Brain microvascular endothelial cell (primary cell): ENCODE measurements at regions not wholly inside any gene's neighbourhood (a gene's known extent, or its start where the extent isn't known, plus 50 kb on each side); places are given as distances from the start of the nearest gene placed in this dataset.

Experiments used
- DNase-seq: peaks from one replicate; pipeline ENCODE4 v3.0.0-alpha.2; 2020
- H3K27ac ChIP-seq: fragments of 250-450 bp; sonication (Bioruptor Pico); 2 replicates; pipeline ENCODE4 v1.5.1; 2020; ENCODE audit warnings: mild to moderate bottlenecking, moderate library complexity
- H3K27me3 ChIP-seq: fragments of 250-450 bp; sonication (Bioruptor Pico); replicated peaks from 2 replicates; pipeline ENCODE4 v1.5.1; 2020; ENCODE audit warnings: mild to moderate bottlenecking
- H3K36me3 ChIP-seq: fragments of 250-450 bp; sonication (Bioruptor Pico); replicated peaks from 2 replicates; pipeline ENCODE4 v1.5.1; 2020; ENCODE audit warnings: mild to moderate bottlenecking
- H3K4me3 ChIP-seq: 2 replicates; pipeline ENCODE4 v1.5.1; 2011; ENCODE audit warnings: low read depth, mild to moderate bottlenecking, control low read depth, low read length, moderate library complexity
- in situ Hi-C: cut with HindIII; loops from 2 replicates; pipeline ENCODE4 v1.10.0; 2017; ENCODE audit warnings: low sequenced_read_pairs, low pct_ligation_motif_present
- TF ChIP-seq, protein P1 (sequence below): IDR thresholded peaks from 2 replicates; pipeline ENCODE4 v1.5.1; 2011; ENCODE audit warnings: low read depth, mild to moderate bottlenecking, moderate library complexity, low read length, control low read depth, inconsistent platforms; ENCODE audit errors: missing control alignments

DNA sequence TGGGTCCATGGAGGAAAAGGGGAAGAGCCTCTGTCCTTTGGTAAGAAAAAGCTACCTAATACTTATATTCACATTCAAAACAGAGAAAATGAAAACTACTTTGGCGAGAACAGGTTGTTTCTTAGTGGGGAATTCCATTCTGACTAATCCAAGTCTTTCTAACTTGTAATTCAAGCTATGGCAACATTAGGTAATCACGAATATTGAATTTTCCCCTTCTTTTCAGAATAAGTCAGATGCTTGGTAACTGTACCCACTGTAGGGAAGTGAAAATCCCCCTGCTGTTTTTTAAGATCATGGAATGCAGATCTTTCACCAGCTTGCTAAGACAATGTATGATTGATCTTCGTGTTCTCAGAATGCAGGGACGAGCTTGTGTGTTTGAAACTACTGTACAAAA, 384.4 kb downstream of the TCERG1L start:
- H3K27ac ChIP-seq = no peak overlapping the region
- H3K36me3 ChIP-seq = no peaks in the 10 kb centered on the region
- in situ Hi-C loops = no loop called here
- H3K27me3 ChIP-seq = no peaks in the 10 kb centered on the region
- DNase-seq = no peak
- H3K4me3 ChIP-seq = no peak overlapping the region
- TF ChIP-seq, protein P1, sequence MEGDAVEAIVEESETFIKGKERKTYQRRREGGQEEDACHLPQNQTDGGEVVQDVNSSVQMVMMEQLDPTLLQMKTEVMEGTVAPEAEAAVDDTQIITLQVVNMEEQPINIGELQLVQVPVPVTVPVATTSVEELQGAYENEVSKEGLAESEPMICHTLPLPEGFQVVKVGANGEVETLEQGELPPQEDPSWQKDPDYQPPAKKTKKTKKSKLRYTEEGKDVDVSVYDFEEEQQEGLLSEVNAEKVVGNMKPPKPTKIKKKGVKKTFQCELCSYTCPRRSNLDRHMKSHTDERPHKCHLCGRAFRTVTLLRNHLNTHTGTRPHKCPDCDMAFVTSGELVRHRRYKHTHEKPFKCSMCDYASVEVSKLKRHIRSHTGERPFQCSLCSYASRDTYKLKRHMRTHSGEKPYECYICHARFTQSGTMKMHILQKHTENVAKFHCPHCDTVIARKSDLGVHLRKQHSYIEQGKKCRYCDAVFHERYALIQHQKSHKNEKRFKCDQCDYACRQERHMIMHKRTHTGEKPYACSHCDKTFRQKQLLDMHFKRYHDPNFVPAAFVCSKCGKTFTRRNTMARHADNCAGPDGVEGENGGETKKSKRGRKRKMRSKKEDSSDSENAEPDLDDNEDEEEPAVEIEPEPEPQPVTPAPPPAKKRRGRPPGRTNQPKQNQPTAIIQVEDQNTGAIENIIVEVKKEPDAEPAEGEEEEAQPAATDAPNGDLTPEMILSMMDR = no peak

DNA sequence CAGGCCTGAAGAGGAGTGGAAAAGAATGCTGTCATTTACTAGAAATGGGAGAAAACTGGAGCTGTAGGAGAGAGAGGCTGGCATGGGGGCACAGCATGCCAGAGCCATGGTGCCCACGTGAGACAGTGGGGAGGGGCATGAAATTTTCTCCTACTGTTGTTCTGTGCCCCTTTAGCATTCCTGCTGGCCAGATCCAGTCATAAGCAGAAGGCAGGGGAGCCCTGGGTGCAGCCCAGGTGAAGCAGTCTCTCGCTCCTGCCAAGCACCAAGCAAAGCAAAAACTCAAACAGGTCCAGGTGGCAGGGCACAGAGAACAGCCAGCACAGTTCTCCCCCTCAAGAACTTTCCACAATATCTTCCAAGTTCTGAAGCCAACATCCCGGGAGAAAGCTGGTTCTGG, 383.2 kb downstream of the TCERG1L start:
- Histone ChIP-seq H3K36me3 (no peaks in the 10 kb centered on the region), H3K27me3 (no peaks in the 10 kb centered on the region), H3K27ac (no peak overlapping the region), H3K4me3 (no peak overlapping the region)
- TF ChIP-seq, protein P1 = no peak
- no peak for DNase-seq
- in situ Hi-C loops = no loop called here

DNA sequence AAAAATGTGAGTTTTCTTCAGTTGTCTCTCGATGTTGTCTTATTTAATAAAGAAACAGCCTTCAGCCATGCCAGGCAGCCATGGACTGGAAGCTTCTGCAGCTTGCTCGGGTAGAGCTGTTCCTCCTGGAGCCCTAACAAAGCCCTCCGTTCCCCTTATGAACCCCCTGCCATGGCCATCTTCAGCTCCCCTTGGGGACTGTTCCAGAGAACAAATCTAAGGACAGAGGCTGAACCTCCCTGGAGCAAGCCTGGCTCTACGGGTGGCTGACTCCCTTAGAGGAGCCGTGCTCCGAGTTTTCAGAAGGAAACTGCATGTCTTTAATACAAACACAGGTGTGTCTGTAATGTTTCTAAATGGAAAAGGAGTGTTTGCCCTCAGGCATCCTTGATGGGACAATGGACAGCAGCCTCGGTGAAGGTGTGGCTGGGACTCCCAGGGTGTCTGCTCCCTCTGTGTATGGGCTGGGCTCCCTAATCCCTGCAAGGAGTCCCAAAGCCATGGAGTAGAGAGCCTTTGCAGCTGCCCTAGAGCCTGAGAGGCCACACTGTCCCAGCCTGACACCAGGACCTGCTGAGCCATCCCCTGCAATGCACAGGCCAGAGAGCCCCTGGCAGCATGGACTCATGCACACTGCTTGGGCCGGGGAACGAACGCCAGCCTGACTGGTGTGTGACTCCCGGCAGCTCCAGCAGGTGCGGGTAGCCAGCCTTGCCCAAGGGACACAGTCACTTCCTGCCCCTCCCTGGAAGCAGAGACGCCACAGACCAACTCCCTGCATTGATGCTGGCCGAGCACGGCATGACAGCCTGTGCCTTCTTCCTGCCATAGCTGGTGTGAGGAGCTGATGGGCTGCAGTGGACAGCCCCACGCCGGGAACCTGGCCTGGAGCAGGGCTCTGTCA, 381.8 kb downstream of the TCERG1L start:
- TF ChIP-seq, protein P1 = no peak
- no peak for DNase-seq
- Histone ChIP-seq H3K27ac (no peak overlapping the region), H3K36me3 (no peaks in the 10 kb centered on the region), H3K4me3 (no peak overlapping the region), H3K27me3 (no peaks in the 10 kb centered on the region)
- in situ Hi-C loops = no loop called here

DNA sequence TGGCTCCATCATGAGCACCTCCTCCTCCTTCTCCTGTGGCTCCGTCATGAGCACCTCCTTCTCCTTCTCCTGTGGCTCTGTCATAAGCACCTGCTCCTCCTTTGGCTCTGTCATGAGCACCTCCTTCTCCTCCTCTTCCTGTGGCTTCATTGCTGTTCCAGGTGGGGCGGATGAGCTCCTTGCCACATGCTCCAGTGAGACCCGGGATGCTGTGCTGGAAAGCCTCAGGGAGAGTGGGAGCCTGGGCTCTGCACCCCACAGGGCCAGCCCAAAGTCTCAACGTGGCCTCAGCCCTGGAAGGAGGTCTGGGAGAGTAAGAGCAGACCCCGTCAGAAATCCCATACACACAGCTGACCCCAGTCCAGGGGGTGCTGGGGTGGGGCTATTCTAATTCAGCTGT, 380.7 kb downstream of the TCERG1L start:
- H3K36me3 ChIP-seq = no peaks in the 10 kb centered on the region
- DNase-seq = no peak
- TF ChIP-seq, protein P1 = no peak
- H3K4me3 ChIP-seq = no peak overlapping the region
- in situ Hi-C loops = no loop called here
- no peaks in the 10 kb centered on the region for H3K27me3 ChIP-seq
- no peak overlapping the region for H3K27ac ChIP-seq

DNA sequence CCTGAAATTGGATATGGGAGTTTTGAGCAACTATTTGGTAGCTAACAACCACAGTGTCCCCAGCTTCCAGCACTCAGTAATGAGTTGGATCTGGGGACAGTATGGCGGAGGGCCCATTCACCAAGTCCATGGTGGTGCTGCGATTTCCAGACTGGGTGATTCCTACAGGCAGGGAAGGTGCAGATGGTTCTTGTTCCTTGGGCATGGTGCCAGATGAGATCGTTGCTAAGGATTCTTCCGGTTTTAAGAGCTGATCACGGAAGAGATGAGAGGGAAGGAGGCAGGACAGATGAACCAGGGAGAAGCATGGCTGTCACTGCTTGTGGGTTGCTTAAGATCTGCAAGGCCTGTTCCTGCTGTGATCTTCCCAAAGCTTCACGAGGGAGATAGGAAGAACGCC, 380.3 kb downstream of the TCERG1L start:
- DNase-seq = no peak
- Histone ChIP-seq H3K27me3 (no peaks in the 10 kb centered on the region), H3K27ac (no peak overlapping the region), H3K36me3 (no peaks in the 10 kb centered on the region), H3K4me3 (no peak overlapping the region)
- in situ Hi-C loops = no loop called here
- TF ChIP-seq, protein P1 = no peak
